Stomach (tissue), 4 donors: ENCODE measurements at regions not wholly inside any gene's neighbourhood (a gene's known extent, or its start where the extent isn't known, plus 50 kb on each side); places are given as distances from the start of the nearest gene placed in this dataset.

Experiments used
- EP300 ChIP-seq: sonication (generic); formaldehyde crosslinking; IDR thresholded peaks from one replicate; pipeline ENCODE4 v1.6.1; 2017; ENCODE audit warnings: antibody characterized with exemption
- POLR2A ChIP-seq, 4 donors: fragments of 450-650 bp; IDR thresholded peaks; one replicate each; pipeline ENCODE4 v1.6.1; 2016; ENCODE audit warnings: antibody characterized with exemption in 4 of 4, control low read depth in 2 of 4, mild to moderate bottlenecking in 1 of 4, moderate library complexity in 1 of 4
- POLR2AphosphoS5 ChIP-seq, 3 donors: sonication (generic); formaldehyde crosslinking; IDR thresholded peaks; one replicate each; pipeline ENCODE4 v1.6.1; 2016; ENCODE audit warnings: antibody characterized with exemption in 3 of 3
- TF ChIP-seq, protein P1 (sequence below), 7 experiments: fragments of 450-650 bp in 4 of 7; fragments of 200-600 bp in 3 of 7; sonication (generic) in 3 of 7; IDR thresholded peaks; one replicate each; pipeline ENCODE4 v1.5.1; 2016 to 2019; ENCODE audit warnings: antibody characterized with exemption in 7 of 7, control low read depth in 2 of 7, mild to moderate bottlenecking in 1 of 7

DNA sequence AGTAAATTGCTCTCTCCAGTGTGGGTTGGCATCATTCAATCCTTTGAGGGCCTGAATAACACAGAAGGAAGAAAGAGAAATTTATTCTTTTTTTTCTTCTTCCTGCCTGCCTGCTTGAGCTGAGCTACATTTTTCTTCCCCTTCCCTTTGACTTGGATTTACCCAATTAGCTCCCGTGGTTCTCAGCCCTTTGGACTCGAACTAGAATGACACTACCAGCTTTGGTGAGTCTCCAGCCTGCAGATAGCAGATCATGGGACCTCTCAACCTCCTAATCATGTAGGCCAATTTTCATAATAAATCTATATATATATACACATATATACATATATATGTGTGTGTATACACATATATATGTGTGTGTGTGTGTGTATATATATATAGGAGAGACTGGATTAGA, 128.6 kb downstream of the ISOC1 start:
- TF ChIP-seq, protein P1, sequence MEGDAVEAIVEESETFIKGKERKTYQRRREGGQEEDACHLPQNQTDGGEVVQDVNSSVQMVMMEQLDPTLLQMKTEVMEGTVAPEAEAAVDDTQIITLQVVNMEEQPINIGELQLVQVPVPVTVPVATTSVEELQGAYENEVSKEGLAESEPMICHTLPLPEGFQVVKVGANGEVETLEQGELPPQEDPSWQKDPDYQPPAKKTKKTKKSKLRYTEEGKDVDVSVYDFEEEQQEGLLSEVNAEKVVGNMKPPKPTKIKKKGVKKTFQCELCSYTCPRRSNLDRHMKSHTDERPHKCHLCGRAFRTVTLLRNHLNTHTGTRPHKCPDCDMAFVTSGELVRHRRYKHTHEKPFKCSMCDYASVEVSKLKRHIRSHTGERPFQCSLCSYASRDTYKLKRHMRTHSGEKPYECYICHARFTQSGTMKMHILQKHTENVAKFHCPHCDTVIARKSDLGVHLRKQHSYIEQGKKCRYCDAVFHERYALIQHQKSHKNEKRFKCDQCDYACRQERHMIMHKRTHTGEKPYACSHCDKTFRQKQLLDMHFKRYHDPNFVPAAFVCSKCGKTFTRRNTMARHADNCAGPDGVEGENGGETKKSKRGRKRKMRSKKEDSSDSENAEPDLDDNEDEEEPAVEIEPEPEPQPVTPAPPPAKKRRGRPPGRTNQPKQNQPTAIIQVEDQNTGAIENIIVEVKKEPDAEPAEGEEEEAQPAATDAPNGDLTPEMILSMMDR (IDR thresholded peaks at IDR 0.05): no peak
- no peak for TF ChIP-seq EP300
- no peak for TF ChIP-seq POLR2AphosphoS5 (IDR thresholded peaks at IDR 0.05)
- TF ChIP-seq POLR2A (IDR thresholded peaks at IDR 0.05): no peak
